H1 (cell line): ENCODE measurements at regions not wholly inside any gene's neighbourhood (a gene's known extent, or its start where the extent isn't known, plus 50 kb on each side); places are given as distances from the start of the nearest gene placed in this dataset.

Experiments used
- CTCF ChIA-PET: fragments of 300-600 bp; sonication (Branson Sonifier 250); formaldehyde crosslinking; loops from one replicate; lab custom pipeline; 2021; ENCODE audit not compliant: partially characterized antibody; lab: Charles Lee
- POLR2A ChIA-PET: fragments of 300-600 bp; sonication (Branson Sonifier 250); formaldehyde crosslinking; loops from one replicate; lab custom pipeline; 2021; ENCODE audit warnings: inconsistent platforms; ENCODE audit not compliant: partially characterized antibody; lab: Charles Lee
- DNase-seq, 2 experiments: peaks; one replicate each; pipeline versions ENCODE4 v3.0.0 to v3.0.0-alpha.2; 2010 to 2022; ENCODE audit warnings: low spot score in 2 of 2, low read depth in 1 of 2, mixed read lengths in 1 of 2
- FAIRE-seq: peaks from 2 replicates; lab custom pipeline; 2011; peaks lifted over from hg19 to GRCh38; lab: Jason Lieb, UNC
- H2AFZ ChIP-seq: 2 replicates; pipeline ENCODE4 v1.8.1; 2012; ENCODE audit warnings: low read length, inconsistent platforms
- H2AK5ac ChIP-seq: 2 replicates; pipeline ENCODE4 v1.6.1; 2013; ENCODE audit warnings: low read depth, low read length
- H2BK120ac ChIP-seq: replicated peaks from 2 replicates; pipeline ENCODE3; 2013; ENCODE audit warnings: low read depth, low read length, inconsistent platforms
- H2BK12ac ChIP-seq: 2 replicates; pipeline ENCODE4 v1.6.1; 2013; ENCODE audit warnings: low read depth, low read length
- H2BK15ac ChIP-seq: 2 replicates; pipeline ENCODE4 v1.6.1; 2013; ENCODE audit warnings: low read length
- H2BK20ac ChIP-seq: 2 replicates; pipeline ENCODE4 v1.6.1; 2013; ENCODE audit warnings: low read length
- H2BK5ac ChIP-seq: 2 replicates; pipeline ENCODE4 v1.6.1; 2013; ENCODE audit warnings: low read depth, low read length
- H3K14ac ChIP-seq: 2 replicates; pipeline ENCODE4 v1.6.1; 2013; ENCODE audit warnings: inconsistent platforms; ENCODE audit not compliant: insufficient read length
- H3K18ac ChIP-seq: 2 replicates; pipeline ENCODE4 v1.6.1; 2013; ENCODE audit warnings: low read length; ENCODE audit errors: extremely low read depth
- H3K23ac ChIP-seq: 2 replicates; pipeline ENCODE4 v1.6.1; 2013; ENCODE audit warnings: inconsistent platforms; ENCODE audit not compliant: insufficient read length
- H3K23me2 ChIP-seq: 2 replicates; pipeline ENCODE4 v1.6.1; 2013; ENCODE audit warnings: low read depth, low read length
- H3K27ac ChIP-seq: 2 replicates; pipeline ENCODE4 v1.6.1; 2011; ENCODE audit warnings: low read depth, low read length, inconsistent platforms
- H3K27me3 ChIP-seq, 4 experiments: replicated peaks in 1 of 4; 1 replicate in 1 of 4; 2 replicates in 3 of 4; pipeline versions ENCODE4 v1.6.1 to v1.8.1; 2011 to 2013; ENCODE audit warnings: low read length in 3 of 4, mild to moderate bottlenecking in 3 of 4, inconsistent platforms in 2 of 4, mixed read lengths in 2 of 4, moderate library complexity in 1 of 4; ENCODE audit not compliant: control insufficient read depth in 3 of 4, insufficient read depth in 3 of 4; ENCODE audit errors: extremely low read depth in 1 of 4
- H3K36me3 ChIP-seq, 4 experiments: 2 replicates each; pipeline versions ENCODE4 v1.6.1 to v1.8.1; 2011 to 2013; ENCODE audit warnings: mild to moderate bottlenecking in 4 of 4, low read length in 3 of 4, moderate library complexity in 2 of 4, control low read depth in 1 of 4, inconsistent platforms in 1 of 4; ENCODE audit not compliant: insufficient read depth in 4 of 4, control insufficient read depth in 2 of 4
- H3K4ac ChIP-seq: replicated peaks from 2 replicates; pipeline ENCODE3; 2013; ENCODE audit warnings: low read length, low read depth, mixed read lengths, inconsistent platforms; ENCODE audit not compliant: insufficient read length
- H3K4me1 ChIP-seq, 4 experiments: replicated peaks in 1 of 4; 1 replicate in 1 of 4; 2 replicates in 3 of 4; pipeline versions ENCODE4 v1.6.1 to v1.8.1; 2011 to 2013; ENCODE audit warnings: low read length in 3 of 4, inconsistent platforms in 2 of 4, mixed read lengths in 1 of 4; ENCODE audit not compliant: insufficient read depth in 4 of 4, control insufficient read depth in 3 of 4
- H3K4me2 ChIP-seq, 2 experiments: 2 replicates each; pipeline versions ENCODE4 v1.6.1 to v1.8.1; 2011 to 2013; ENCODE audit warnings: low read depth in 2 of 2, low read length in 2 of 2, control low read depth in 1 of 2, inconsistent platforms in 1 of 2, mild to moderate bottlenecking in 1 of 2; ENCODE audit not compliant: insufficient read depth in 1 of 2
- H3K4me3 ChIP-seq, 4 experiments: fragments of 200-600, 300-600 bp in 1 of 4; sonication (generic), shearing (Covaris generic), sonication (Bioruptor Twin) in 1 of 4; 2 replicates each; pipeline versions ENCODE4 v1.5.1 to v1.8.1; 2011 to 2016; ENCODE audit warnings: low read length in 4 of 4, low read depth in 3 of 4, control low read depth in 2 of 4, inconsistent platforms in 2 of 4, mild to moderate bottlenecking in 2 of 4, mixed read lengths in 1 of 4, moderate library complexity in 1 of 4; ENCODE audit not compliant: insufficient read depth in 2 of 4; ENCODE audit errors: extremely low read depth in 1 of 4
- H3K56ac ChIP-seq: replicated peaks from 2 replicates; pipeline ENCODE3; 2013; ENCODE audit warnings: low read depth, mild to moderate bottlenecking, mixed read lengths, low read length, inconsistent platforms; ENCODE audit not compliant: insufficient read length
- H3K79me1 ChIP-seq: 2 replicates; pipeline ENCODE4 v1.6.1; 2013; ENCODE audit warnings: low read depth, low read length, control low read depth
- H3K79me2 ChIP-seq, 2 experiments: 2 replicates each; pipeline versions ENCODE4 v1.6.1 to v1.8.1; 2012 to 2013; ENCODE audit warnings: low read length in 2 of 2, mild to moderate bottlenecking in 2 of 2, inconsistent platforms in 1 of 2; ENCODE audit not compliant: insufficient read depth in 2 of 2, control insufficient read depth in 1 of 2
- H3K9ac ChIP-seq, 4 experiments: replicated peaks in 1 of 4; 1 replicate in 1 of 4; 2 replicates in 3 of 4; pipeline versions ENCODE4 v1.6.1 to v1.8.1; 2011 to 2013; ENCODE audit warnings: low read depth in 3 of 4, low read length in 3 of 4, control low read depth in 2 of 4, mild to moderate bottlenecking in 2 of 4, moderate library complexity in 2 of 4, inconsistent platforms in 1 of 4; ENCODE audit errors: extremely low read depth in 1 of 4
- H3K9me3 ChIP-seq, 2 experiments: 2 replicates each; pipeline versions ENCODE4 v1.6.1 to v1.8.1; 2012 to 2013; ENCODE audit warnings: mild to moderate bottlenecking in 2 of 2, moderate library complexity in 2 of 2, control low read depth in 1 of 2, inconsistent platforms in 1 of 2, low read depth in 1 of 2, low read length in 1 of 2, mixed read lengths in 1 of 2; ENCODE audit not compliant: insufficient read depth in 2 of 2
- H4K20me1 ChIP-seq, 2 experiments: replicated peaks in 1 of 2; 2 replicates each; pipeline versions ENCODE3 to v1.8.1; 2011 to 2013; ENCODE audit warnings: inconsistent platforms in 2 of 2, low read length in 2 of 2, mild to moderate bottlenecking in 1 of 2; ENCODE audit not compliant: insufficient read depth in 2 of 2, control insufficient read depth in 1 of 2
- H4K5ac ChIP-seq: 2 replicates; pipeline ENCODE4 v1.6.1; 2013; ENCODE audit warnings: low read length, low read depth, mixed read lengths, inconsistent platforms; ENCODE audit not compliant: insufficient read length
- H4K8ac ChIP-seq: 2 replicates; pipeline ENCODE4 v1.8.0; 2013; ENCODE audit warnings: mild to moderate bottlenecking, moderate library complexity, low read length, inconsistent platforms; ENCODE audit not compliant: insufficient read depth; ENCODE audit errors: extremely low read depth
- H4K91ac ChIP-seq: replicated peaks from 2 replicates; pipeline ENCODE3; 2013; ENCODE audit warnings: low read length, mixed read lengths, inconsistent platforms; ENCODE audit not compliant: insufficient read length
- ATF3 ChIP-seq: IDR thresholded peaks from 2 replicates; pipeline ENCODE4 v1.6.1; 2011; ENCODE audit warnings: low read depth, mild to moderate bottlenecking, low read length; ENCODE audit not compliant: insufficient read depth
- CEBPB ChIP-seq: IDR thresholded peaks from 2 replicates; pipeline ENCODE4 v1.6.1; 2012; ENCODE audit warnings: low read depth, low read length
- CTCF ChIP-seq, 3 experiments: IDR thresholded peaks; 1 replicate in 2 of 3; 2 replicates in 1 of 3; pipeline versions ENCODE4 v1.5.1 to v1.6.1; 2011; ENCODE audit warnings: low read length in 3 of 3, mild to moderate bottlenecking in 3 of 3, inconsistent platforms in 2 of 3, low read depth in 1 of 3, moderate library complexity in 1 of 3; ENCODE audit not compliant: insufficient read depth in 1 of 3; ENCODE audit errors: control extremely low read depth in 1 of 3
- FOSL1 ChIP-seq: IDR thresholded peaks from 2 replicates; pipeline ENCODE4 v1.6.1; 2011; ENCODE audit warnings: mild to moderate bottlenecking, low read depth, low read length, moderate library complexity; ENCODE audit not compliant: insufficient read depth
- GTF2F1 ChIP-seq: IDR thresholded peaks from 2 replicates; pipeline ENCODE4 v1.6.1; 2012; ENCODE audit warnings: low read depth, low read length, improper control_type of control experiment, borderline replicate concordance
- SIN3A ChIP-seq, 2 experiments: IDR thresholded peaks in 1 of 2; conservative IDR thresholded peaks in 1 of 2; 2 replicates each; pipeline ENCODE4 v1.6.1; 2011 to 2012; ENCODE audit warnings: low read length in 2 of 2, improper control_type of control experiment in 1 of 2, low read depth in 1 of 2, mild to moderate bottlenecking in 1 of 2
- SIRT6 ChIP-seq: IDR thresholded peaks from one replicate; pipeline ENCODE4 v1.7.1; 2012; ENCODE audit warnings: low read length, inconsistent platforms
- SP1 ChIP-seq: IDR thresholded peaks from 2 replicates; pipeline ENCODE4 v1.6.1; 2011; ENCODE audit warnings: low read depth, low read length
- SRF ChIP-seq: IDR thresholded peaks from 2 replicates; pipeline ENCODE4 v1.6.1; 2011; ENCODE audit warnings: mild to moderate bottlenecking, low read depth, low read length, moderate library complexity
- TEAD4 ChIP-seq: IDR thresholded peaks from 2 replicates; pipeline ENCODE4 v1.6.1; 2012; ENCODE audit warnings: low read depth, low read length, inconsistent platforms, mixed read lengths
- WGBS, 2 experiments: shearing (Covaris generic) in 1 of 2; methylation state at CpG; one replicate each; pipeline versions ENCODE4 v1.1.6 to v1.1.7; 2013 to 2015; ENCODE audit warnings: low lambda C conversion rate in 2 of 2, mixed read lengths in 2 of 2, inconsistent platforms in 1 of 2, low coverage in 1 of 2, missing lambda C conversion rate in 1 of 2; ENCODE audit not compliant: insufficient replicate concordance in 2 of 2, insufficient coverage in 1 of 2, insufficient read length in 1 of 2; ENCODE audit errors: extremely low coverage in 1 of 2, missing lambda C conversion rate in 1 of 2; 5-methylcytosine and 5-hydroxymethylcytosine counted together

GRCh38 chr16:86872833-86873232 is 294.5 kb downstream of the FOXL1 start:
- H4K20me1 ChIP-seq: no peaks in the 10 kb centered on the region
- no peaks in the 10 kb centered on the region for H3K23me2 ChIP-seq
- no peak overlapping the region for H3K4me3 ChIP-seq
- H4K8ac ChIP-seq: no peak overlapping the region
- H3K14ac ChIP-seq: no peak overlapping the region
- no peak overlapping the region for H3K56ac ChIP-seq
- WGBS, 2 experiments: 85% methylated on average over 8 of the region's 8 CpGs; no CpG with 5 or more reads in 1 of the 2 experiments
- no peaks in the 10 kb centered on the region for H3K79me1 ChIP-seq
- H3K18ac ChIP-seq: no peak overlapping the region
- no peak for DNase-seq
- H3K36me3 ChIP-seq: no peaks in the 10 kb centered on the region
- no peaks in the 10 kb centered on the region for H3K27me3 ChIP-seq
- H3K23ac ChIP-seq: no peak overlapping the region
- H2BK12ac ChIP-seq: no peak overlapping the region
- no peaks in the 10 kb centered on the region for H3K79me2 ChIP-seq
- H3K9ac ChIP-seq: no peak overlapping the region
- H4K91ac ChIP-seq: no peak overlapping the region
- H3K27ac ChIP-seq: no peak overlapping the region
- FAIRE-seq: no peak
- H3K4ac ChIP-seq: no peak overlapping the region
- H2BK5ac ChIP-seq: no peak overlapping the region
- no peaks in the 10 kb centered on the region for H3K4me1 ChIP-seq
- no peak overlapping the region for H2BK120ac ChIP-seq
- H2AK5ac ChIP-seq: no peak overlapping the region
- H4K5ac ChIP-seq: no peak overlapping the region
- 0 out of 2 replicates have a peak overlapping the region, but pooled peaks have one; percentile 37 for H2BK15ac ChIP-seq
- H2BK20ac ChIP-seq: no peak overlapping the region
- ChIA-PET POLR2A (no interaction called here), CTCF (interaction anchor here (0.7 to 2.4 kb wide), 21 partner anchors 9 to 406 kb away, joined by 3 to 14 read pairs (median 4); no protein-coding TSS in a partner anchor)
- no peak overlapping the region for H2AFZ ChIP-seq
- peaks cover 3 to 7% of the 10 kb centered on the region in 2 experiments; a peak in 3 of 4 replicates for H3K9me3 ChIP-seq
- H3K4me2 ChIP-seq: no peak overlapping the region
- TF ChIP-seq SRF (no peak), FOSL1 (no peak), SIN3A (conservative IDR thresholded peaks at IDR 0.05 in 1 of 2, IDR thresholded peaks at IDR 0.05 in 1 of 2; ENCODE audit: low read depth in 1 of 2, low read length in 2 of 2) (no peak), SIRT6 (no peak), ATF3 (no peak), SP1 (no peak), CTCF (IDR thresholded peaks at IDR 0.05; ENCODE audit: control extremely low read depth in 1 of 3, insufficient read depth in 1 of 3, low read depth in 1 of 3, low read length in 3 of 3) (peak in 1 of 3 experiments; percentile 22; a peak in 1 of 4 replicates), TEAD4 (peak; percentile 86), CEBPB (no peak), GTF2F1 (no peak)
